NCI-H2227 (cell line): ENCODE measurements at regions not wholly inside any gene's neighbourhood (a gene's known extent, or its start where the extent isn't known, plus 50 kb on each side); places are given as distances from the start of the nearest gene placed in this dataset.
"Not testable (repeated sequence)": the region's sequence is repeated elsewhere in the genome, so short reads cannot be mapped to it uniquely, and the experiment has no call there.

Experiments
- DNase-seq: peaks from one replicate; lab custom pipeline; 2025; ENCODE audit not compliant: unreplicated experiment; lab: John Stamatoyannopoulos, UW

DNA sequence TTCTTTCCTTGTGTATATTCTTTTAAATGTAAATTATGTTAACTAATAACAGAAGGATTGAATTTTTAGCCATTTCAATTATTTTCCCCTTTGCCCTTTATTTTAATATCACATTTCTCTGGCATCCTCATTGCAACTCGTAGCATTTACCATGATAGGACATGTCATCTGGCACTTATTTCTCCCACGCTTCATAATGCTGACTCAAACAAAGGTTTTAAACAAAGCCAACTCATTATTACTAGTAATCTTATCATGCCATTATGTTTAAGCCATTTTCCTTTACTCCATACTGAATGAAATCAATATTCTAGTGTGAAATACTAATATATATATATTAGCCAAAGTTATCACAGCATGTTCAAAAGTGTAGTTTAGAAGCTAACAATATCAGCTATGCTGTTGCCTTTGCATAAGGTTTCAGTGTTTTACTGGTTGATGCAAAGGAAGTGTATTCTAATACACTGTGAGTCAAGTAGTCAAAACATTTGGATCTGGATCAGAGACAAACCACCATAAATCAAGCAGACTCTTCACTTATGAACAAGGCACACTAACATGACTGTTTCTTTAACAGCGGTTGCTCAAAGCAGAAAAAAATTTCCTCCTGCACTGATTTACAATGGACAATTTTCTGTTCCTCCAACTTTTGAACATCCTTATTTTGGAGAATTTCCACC is 281.6 kb downstream of the SLC7A11 start:
- DNase-seq, result no peak

DNA sequence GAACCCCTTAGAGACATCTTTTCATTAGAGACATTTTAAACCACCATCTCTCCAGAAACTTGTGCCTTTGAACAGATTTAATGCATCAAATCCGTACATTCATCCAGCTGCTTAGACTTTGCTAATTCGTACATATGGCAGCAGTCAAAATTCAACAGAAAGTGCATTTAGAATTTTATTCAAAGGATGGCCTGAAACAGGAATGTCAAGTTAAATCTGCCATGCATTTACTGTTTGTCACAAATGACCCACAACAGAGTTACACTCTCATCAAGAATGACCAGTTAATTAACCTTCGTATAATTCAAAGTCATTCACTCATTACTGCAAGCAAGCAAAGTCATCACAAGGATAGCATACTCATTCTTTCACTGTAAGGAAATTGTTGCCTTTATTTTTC is 284.3 kb downstream of the SLC7A11 start:
- no peak for DNase-seq

DNA sequence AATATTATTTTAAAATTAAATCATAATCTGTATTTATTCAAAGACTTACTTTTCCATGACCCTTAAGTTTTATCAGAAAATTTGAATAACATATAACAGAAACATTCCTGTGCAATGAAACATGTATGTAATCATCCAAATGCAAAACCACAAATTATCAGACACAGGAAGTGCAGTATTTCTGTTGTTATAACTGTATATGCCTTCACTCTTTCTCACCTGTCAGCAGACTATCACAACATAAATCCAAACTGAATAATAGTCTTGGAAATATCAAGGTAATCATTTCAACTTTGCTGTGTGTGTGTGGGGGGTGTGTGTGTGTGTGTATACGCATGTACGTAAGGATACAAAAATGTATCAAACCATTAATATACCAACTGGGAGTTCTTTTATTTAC is 285.9 kb downstream of the SLC7A11 start:
- DNase-seq, result no peak

DNA sequence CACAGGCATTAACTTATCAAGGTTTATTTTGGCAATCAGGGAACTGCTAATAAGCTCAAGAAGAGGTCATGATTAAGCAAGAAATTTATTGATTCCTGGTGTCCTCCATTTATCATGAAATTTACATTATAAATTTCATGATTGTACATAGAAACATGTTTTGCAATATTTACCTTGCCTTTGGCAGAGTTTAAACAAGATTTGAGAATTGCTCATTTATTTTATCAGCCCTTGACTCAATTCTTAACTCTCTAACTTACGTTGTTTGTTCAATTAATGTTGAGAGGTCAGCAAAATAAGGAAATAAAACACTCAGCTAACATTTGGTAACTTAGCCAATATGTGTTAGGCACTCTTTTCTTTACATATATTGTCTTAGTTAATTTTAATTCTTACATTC is 286.6 kb downstream of the SLC7A11 start:
- DNase-seq, result no peak

DNA sequence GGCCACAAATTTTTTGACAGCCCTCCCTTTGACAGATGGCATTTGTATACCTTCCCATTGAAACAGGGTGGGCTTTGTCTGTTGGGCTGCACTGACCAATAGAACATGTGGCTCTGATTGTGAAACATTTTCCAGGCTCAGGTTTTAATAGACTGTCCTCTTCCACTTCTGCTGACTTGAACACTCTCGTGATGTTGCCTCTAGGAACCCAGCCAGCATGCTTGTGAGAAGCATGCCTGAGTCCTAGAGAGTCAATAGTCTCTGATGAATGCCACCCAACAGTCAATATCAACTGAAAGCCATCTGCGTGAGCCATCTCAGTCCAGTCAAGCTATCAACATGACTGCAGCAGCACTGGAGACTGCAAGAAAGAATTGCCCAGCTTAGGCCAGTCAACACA is 290.0 kb downstream of the SLC7A11 start:
- DNase-seq, result no peak

DNA sequence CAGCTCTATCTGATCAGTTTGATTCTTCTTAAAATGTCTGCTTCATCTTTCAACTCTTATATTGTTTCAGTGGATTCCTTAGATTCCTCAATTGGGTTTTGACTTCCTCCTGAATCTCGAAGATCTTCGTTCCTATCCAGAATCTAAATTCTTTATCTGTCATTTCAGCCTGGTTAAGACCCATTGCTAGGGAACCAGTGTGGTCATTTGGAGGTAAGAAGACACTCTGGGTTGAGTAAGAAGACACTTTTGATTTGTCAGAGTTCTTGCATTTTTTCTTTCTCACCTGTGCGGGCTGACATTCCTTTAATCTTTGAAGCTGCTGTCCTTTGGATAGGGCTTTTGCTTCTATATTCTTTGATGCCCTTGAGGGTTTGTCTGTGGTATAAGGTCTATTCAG is 291.9 kb downstream of the SLC7A11 start:
- no peak for DNase-seq

DNA sequence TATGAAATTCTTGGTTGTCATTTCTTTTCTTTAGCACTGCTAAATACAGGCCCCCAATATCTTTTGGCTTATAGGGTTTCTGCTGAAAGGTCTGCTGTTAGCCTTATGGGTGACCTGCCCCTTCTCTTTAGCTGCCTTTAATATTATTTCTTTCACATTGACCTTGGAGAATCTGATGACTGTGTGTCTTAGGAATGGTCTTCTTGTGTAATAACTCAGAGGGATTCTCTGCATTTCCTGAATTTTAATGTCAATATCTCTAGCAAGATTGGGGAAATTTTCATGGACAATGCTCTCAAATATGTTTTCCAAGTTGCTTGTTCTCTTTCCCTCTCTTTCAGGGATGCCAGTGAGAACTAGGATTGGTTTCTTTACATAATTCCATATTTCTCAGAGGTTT is 292.4 kb downstream of the SLC7A11 start:
- no peak for DNase-seq

DNA sequence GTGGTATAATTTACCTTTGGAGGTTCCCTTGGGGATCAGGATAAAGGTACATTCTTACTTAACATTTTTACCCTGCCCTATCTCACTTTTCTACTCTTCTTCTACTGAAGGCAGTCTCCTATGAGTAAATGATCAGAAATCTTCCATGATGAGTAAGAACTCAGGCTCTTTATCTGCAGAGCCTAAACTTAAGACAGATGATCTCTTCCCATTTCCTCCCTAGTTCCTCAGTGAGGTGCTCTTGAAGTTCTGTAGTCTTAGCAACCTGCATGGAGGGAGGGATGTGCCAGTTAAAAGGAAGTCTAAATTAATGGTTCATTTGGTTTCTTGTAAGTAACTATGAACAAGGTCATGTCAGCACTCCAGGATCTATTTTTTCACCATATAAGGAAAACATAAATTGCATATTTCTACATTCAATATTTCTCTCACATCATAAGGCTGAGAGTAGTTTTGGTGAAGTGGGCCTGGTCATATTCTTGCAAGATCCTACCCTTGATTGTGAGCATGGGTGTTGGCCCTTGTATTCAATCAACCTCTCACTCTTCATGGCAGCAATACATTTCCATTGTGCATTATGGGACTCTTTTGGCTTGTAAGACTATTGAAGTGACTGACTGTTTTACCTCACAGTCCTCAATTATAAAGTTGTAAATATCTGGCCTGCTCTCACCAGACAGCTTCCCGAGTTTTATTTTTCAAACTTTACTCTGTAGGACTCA is 295.5 kb downstream of the SLC7A11 start:
- no peak for DNase-seq

DNA sequence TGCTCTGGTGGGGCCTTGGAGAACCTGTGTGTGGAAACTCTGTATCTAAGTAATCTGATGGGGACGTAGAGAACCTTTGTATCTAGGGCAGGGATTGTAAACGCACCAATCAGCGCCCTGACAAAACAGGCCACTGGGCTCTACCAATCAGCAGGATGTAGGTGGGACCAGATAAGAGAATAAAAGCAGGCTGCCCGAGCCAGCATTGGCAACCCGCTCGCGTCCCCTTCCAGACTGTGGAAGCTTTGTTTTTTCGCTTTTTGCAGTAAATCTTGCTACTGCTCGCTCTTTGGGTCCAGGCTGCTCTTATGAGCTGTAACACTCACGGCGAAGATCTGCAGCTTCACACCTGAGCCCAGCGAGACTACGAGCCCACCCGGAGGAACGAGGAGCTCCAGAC is 299.3 kb downstream of the SLC7A11 start:
- DNase-seq, result not testable (repeated sequence)

DNA sequence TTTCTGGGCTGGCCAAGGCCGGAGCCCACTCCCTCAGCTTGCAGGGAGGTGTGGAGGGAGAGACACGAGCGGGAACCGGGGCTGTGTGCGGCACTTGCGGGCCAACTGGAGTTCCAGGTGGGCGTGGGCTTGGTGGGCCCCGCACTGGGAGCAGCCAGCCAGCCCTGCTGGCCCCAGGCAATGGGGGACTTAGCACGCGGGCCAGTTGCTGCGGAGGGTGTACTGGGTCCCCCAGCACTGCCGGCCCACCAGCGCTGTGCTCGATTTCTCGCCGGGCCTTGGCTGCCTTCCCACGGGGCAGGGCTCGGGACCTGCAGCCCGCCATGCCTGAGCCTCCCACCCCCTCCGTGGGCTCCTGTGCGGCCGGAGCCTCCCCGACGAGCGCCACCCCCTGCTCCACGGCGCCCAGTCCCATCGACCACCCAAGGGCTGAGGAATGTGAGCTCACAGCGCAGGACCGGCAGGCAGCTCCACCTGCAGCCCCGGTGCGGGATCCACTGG is 300.1 kb downstream of the SLC7A11 start:
- DNase-seq, result not testable (repeated sequence)

DNA sequence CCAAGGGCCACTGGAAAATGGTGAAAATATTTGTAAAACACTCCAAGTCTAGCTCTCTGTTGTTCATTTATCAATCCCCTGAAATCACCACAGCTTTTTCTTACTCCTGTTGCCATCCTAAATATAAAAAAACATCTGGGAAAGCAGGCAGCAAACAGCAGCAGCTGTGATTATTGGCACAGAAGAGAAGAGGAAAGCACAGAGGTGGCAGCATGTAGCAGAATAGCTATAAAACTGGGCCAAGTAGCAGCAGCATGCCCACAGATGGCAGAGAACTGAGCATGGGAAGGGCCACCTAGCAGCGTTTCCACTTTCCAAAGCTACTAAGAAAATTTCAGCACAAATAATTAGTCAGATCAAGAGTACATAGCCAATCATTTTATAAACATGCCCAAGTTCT is 307.2 kb downstream of the SLC7A11 start:
- no peak for DNase-seq

DNA sequence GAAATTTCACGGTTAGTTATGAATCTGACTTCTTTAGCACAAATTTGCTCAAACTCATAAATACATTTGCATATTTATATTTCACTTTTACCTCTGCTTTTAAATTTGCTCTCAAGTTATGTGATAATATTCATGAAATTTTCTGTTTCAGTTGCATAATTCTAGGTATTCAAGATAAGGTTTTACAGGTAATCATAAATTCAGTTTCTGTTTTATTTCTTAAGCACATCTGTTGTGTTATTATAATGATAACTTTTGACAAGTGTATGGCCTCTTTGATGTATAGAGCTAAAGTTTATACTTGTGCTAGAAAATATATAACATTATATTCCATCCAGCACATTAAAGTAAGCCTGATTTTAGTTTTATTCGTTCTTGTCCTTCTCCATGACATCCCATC is 308.1 kb downstream of the SLC7A11 start:
- no peak for DNase-seq

DNA sequence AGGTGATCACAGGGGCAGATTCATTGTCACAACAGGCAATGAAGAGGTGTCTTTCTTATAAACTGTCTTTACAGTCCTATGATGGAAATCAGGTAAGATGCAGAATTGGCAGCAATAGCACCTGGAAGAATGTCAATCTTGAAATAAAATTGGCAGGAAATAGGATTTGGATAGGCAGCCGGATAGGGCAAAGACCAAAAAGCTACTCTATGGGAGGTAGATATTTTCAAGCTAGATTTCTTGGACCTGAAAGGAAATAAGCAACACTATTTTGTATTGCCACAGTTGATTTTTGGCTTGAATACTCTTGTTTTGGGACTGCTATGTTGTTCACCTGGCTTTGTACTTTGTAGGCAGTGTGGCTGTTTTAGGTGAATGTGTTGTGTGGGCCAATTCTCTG is 314.2 kb downstream of the SLC7A11 start:
- no peak for DNase-seq

DNA sequence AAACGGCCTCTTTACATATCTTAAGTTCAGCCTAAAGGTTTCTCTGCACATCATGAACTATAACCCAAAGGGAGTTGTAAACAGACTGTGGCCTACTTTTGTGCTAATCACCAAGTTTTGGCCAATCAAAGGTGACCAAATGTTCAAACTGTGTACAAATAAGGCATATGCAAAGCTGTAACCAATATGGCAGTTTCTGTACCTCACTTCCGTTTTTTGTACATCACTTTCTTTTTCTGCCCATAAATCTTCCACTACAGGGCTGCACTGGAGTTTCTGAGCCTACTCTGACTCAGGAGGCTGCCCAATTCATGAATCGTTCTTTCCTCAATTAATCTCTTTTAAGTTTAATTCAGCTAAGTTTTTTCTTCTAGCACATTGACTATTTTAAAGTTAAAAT is 318.7 kb downstream of the SLC7A11 start:
- DNase-seq, result no peak

DNA sequence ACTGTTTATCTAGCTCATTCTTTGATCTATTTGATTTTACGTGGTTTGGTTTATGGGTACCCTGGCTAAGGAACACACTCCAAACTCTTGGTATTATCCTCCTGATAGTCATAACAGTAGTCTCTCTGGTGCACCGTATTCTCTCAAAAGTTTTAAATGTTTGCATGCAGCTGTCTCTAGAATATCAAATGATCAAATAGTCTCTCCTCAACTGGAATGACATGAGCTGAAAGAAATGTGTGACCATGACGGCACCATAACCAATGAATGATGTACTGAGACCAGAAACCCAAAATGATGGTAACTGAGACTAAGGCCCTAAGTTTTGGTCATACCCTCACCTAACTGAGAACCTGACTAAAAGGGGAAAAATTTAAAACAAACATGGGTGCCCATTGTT is 319.4 kb downstream of the SLC7A11 start:
- no peak for DNase-seq

DNA sequence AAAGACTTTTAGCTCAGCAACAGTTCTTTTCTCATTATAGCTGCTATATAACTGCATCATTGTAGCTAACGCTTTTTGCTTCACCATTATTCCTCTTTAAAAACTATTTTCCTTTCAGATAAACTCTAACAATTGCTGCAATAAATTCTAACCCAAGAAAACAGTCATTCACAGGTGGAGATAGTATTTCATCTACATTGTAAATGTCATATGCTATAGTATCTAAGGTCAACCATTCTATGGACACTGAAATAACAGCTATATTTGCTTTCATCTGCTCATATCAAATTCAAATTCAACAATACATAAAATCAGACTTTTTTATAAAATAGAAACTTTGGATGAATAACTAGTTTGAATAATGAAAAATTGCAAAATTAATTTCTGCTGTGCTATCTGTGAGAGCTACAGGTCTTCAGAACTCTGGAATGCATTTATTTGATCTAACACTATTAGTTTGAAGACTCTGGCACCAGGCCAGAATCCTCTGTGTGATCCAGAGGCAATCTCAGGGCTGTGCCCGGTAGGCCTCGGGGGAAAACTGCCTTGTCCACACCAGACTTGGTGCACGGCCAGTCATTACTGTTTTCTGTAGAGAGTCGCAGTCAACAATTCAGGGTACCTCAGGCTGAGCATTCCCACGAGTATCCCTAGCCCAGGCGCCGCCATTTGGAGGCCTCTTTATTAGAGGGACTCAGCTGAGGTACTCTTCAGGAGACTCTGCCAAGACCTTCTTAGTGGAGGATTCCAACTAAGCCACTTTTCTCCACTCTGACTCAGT is 332.4 kb downstream of the SLC7A11 start:
- DNase-seq, result peak; percentile 18

DNA sequence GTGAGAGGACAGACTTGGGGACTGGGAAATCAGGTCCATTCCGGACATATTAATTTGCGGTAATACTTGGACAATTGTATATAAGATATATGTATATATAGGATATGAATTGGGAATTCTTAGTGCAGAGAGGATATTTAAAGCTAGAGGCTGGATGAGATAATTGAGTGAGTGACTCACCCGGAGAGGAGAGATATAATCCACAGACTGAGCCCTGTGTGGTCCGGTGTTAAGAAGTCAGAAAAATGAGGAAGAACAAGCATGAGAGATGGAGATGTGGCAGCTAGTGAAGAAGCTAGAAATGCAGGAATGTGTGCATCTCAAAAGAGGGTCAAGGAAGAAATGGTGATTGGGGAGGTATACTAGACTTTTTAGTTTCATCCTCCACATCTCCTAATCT is 336.2 kb downstream of the SLC7A11 start:
- no peak for DNase-seq

DNA sequence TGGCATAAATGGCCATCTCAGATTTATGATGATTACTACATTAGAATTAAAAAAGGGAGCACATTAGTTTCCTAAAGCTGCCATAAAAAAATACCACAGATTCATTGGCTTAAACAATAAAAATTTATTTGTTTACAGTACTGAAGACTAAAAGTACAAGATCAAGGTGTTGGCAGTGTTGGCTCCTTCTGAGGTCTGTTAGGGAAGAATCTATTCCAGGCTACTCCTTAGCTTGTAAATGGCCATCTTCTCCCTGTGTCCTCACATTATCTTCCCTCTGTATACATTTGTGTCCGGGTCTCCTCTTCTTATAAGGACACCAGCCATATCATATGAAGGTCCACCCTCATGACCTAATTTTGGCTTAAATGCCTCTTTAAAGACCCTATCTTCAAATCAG is 341.0 kb downstream of the SLC7A11 start:
- no peak for DNase-seq

DNA sequence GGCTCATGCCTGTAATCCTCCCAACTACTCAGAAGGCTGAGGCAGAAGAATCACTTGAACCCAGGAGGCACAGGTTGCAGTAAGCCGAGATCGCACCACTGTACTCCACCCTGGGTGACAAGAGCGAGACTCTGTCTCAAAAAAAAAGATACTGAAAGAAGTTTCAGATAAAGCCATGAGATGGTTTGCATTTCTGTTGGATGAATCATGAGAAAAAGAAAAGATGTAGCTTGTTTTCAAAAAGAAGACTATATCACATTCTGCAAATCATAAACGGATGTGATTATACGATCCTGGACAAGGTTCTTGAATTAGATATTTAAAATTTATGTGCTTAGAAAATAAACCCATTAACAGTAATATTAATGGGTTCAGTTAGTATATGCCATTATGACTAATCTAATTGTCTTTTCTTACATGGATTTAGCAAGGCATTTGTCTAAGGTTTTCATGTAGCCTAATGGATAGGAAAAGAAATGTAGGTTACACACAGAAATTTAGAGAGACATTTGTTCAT is 345.9 kb downstream of the SLC7A11 start:
- no peak for DNase-seq

DNA sequence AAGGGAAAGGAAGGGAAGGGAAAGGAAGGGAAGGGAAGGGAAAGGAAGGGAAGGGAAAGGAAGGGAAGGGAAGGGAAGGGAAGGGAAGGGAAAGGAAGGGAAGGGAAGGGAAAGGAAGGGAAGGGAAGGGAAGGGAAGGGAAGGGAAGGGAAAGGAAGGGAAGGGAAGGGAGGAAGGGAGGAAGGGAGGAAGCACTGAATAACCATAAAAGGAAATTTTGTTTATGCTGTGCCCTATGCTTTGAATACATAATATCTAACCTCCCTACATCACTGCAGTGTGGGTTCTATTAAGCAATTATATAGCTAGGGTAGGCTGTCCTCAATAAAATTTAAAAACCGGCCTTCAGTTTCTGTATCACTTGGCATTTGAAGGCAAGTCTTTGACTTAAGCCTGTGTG is 346.6 kb downstream of the SLC7A11 start:
- not testable (repeated sequence) for DNase-seq

DNA sequence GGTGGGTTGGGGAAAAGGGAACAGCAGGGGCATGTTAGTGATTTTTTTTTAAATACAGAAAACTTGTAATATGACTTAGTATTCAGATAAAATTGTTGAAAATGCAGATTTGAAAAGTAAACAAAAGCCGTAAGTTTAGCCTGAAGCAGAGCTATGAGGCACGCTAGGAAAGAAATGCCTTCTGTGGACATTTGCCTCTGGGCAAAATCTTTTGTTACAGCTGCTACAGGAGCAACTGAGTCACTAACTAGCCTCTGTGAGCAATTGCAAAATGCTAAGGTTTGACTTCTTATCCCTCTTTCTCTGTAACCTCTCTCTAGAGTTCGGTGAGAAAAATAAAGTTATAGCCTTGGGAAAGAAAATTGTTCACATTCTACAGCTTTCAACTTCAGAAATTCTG is 350.0 kb downstream of the SLC7A11 start:
- DNase-seq, result no peak

DNA sequence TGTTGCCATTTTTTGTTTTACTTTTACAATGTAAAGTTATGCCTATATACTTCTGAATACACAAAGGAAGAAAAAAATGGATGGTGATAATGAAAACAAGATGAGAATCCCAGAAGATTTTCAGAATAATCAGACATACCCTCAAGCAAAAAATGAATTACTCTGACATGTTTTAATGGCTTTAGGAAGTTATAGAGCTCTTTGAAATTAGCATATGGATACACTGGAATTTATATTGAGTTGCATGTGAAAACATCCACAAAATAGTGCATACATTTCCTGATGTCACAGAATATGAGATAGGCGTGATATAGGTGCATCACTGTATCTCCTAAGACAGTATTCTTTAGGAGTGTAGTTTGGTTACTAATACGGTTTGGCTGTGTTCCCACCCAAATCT is 351.3 kb downstream of the SLC7A11 start:
- no peak for DNase-seq
